PC-9 (cell line): ENCODE measurements at regions not wholly inside any gene's neighbourhood (a gene's known extent, or its start where the extent isn't known, plus 50 kb on each side); places are given as distances from the start of the nearest gene placed in this dataset.

Source experiments
- BruUV-seq: library from RNA; stranded (reverse); fragments of 400-500 nt; replicated peaks from 2 replicates; lab custom pipeline; 2021; lab: Mats Ljungman, UMichigan
- CTCF ChIA-PET: fragments of 300-600 bp; sonication (Branson Sonifier 250); formaldehyde crosslinking; loops from one replicate; lab custom pipeline; 2022; ENCODE audit warnings: antibody characterized with exemption; lab: Charles Lee
- POLR2A ChIA-PET: fragments of 300-600 bp; sonication (Branson Sonifier 250); formaldehyde crosslinking; loops from one replicate; lab custom pipeline; 2022; ENCODE audit warnings: antibody characterized with exemption; ENCODE audit not compliant: unreplicated experiment; lab: Charles Lee
- DNase-seq, 2 experiments: peaks; one replicate each; pipeline versions ENCODE4 v3.0.0 to v3.0.0-alpha.2; 2015 to 2022; ENCODE audit warnings: mixed read lengths in 1 of 2
- H2AFZ ChIP-seq: fragments of 200-600 bp; sonication (generic); 2 replicates; pipeline ENCODE4 v1.8.1; 2017; ENCODE audit warnings: antibody characterized with exemption
- H3F3A ChIP-seq: fragments of 200-600 bp; sonication (generic); 2 replicates; pipeline ENCODE4 v1.8.1; 2017; ENCODE audit warnings: antibody characterized with exemption, mild to moderate bottlenecking, low read depth; ENCODE audit not compliant: insufficient read depth
- H3K27ac ChIP-seq: fragments of 200-600 bp; sonication (generic); 2 replicates; pipeline ENCODE4 v1.6.1; 2016; ENCODE audit warnings: mixed run types
- H3K27me3 ChIP-seq: fragments of 200-600 bp; sonication (generic); 2 replicates; pipeline ENCODE4 v1.6.1; 2016; ENCODE audit warnings: low read depth, mixed run types; ENCODE audit not compliant: insufficient read depth
- H3K36me3 ChIP-seq: fragments of 200-600 bp; sonication (generic); 2 replicates; pipeline ENCODE4 v1.6.1; 2016; ENCODE audit warnings: low read depth, mixed run types
- H3K4me1 ChIP-seq: fragments of 200-600 bp; sonication (generic); replicated peaks from 2 replicates; pipeline ENCODE4 v1.6.1; 2016; ENCODE audit warnings: mixed run types; ENCODE audit not compliant: insufficient read depth
- H3K4me2 ChIP-seq: fragments of 200-600 bp; sonication (generic); 2 replicates; pipeline ENCODE4 v1.6.1; 2017; ENCODE audit warnings: mixed run types
- H3K4me3 ChIP-seq: fragments of 200-600 bp; sonication (generic); 2 replicates; pipeline ENCODE4 v1.6.1; 2016; ENCODE audit warnings: mixed run types
- H3K79me2 ChIP-seq: fragments of 200-600 bp; sonication (generic); 2 replicates; pipeline ENCODE4 v1.6.1; 2017; ENCODE audit warnings: low read depth, mixed run types
- H3K9me2 ChIP-seq: fragments of 200-600 bp; sonication (generic); 2 replicates; pipeline ENCODE4 v1.8.1; 2017; ENCODE audit warnings: mild to moderate bottlenecking; ENCODE audit not compliant: insufficient read depth
- H3K9me3 ChIP-seq: fragments of 200-600 bp; sonication (generic); 2 replicates; pipeline ENCODE4 v1.8.1; 2016; ENCODE audit warnings: low read depth; ENCODE audit not compliant: insufficient read depth
- H4K20me1 ChIP-seq: fragments of 200-600 bp; sonication (generic); 2 replicates; pipeline ENCODE4 v1.8.1; 2017; ENCODE audit not compliant: insufficient read depth
- EZH2 ChIP-seq: fragments of 200-600 bp; sonication (generic); IDR thresholded peaks from 2 replicates; pipeline ENCODE4 v1.8.0; 2017; ENCODE audit warnings: antibody characterized with exemption, low read depth
- intact Hi-C: fragments of 100-400 bp; cut with micrococcal nuclease; formaldehyde crosslinking; loops from one replicate; pipeline ENCODE4 v1.10.0; 2022; ENCODE audit not compliant: unreplicated experiment
- TF ChIP-seq, protein P1 (sequence below): fragments of 200-600 bp; sonication (generic); conservative IDR thresholded peaks from 2 replicates; pipeline ENCODE4 v1.6.1; 2017; ENCODE audit warnings: mixed run types, antibody characterized with exemption, mild to moderate bottlenecking, moderate library complexity

DNA sequence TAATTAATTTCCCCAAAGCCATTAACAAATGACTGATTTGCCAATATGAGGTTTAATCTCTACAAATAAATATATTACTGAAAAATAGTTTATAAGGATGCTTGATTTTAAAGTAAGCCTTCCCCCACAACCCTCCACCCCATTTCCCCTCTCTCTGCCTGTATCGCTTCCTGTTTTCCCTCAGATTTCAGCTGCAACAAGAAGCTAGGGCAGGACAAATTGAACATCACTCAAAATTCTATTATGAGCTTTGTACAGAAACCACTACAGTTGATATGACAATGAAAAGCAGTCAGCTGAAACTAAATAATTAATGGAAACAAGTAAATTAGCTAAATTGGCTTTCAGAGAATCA lies 109.0 kb upstream of the SP4 start:
- TF ChIP-seq, protein P1, sequence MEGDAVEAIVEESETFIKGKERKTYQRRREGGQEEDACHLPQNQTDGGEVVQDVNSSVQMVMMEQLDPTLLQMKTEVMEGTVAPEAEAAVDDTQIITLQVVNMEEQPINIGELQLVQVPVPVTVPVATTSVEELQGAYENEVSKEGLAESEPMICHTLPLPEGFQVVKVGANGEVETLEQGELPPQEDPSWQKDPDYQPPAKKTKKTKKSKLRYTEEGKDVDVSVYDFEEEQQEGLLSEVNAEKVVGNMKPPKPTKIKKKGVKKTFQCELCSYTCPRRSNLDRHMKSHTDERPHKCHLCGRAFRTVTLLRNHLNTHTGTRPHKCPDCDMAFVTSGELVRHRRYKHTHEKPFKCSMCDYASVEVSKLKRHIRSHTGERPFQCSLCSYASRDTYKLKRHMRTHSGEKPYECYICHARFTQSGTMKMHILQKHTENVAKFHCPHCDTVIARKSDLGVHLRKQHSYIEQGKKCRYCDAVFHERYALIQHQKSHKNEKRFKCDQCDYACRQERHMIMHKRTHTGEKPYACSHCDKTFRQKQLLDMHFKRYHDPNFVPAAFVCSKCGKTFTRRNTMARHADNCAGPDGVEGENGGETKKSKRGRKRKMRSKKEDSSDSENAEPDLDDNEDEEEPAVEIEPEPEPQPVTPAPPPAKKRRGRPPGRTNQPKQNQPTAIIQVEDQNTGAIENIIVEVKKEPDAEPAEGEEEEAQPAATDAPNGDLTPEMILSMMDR: no peak
- no peak for TF ChIP-seq EZH2
- DNase-seq: no peak
- Histone ChIP-seq H3K79me2 (no peaks in the 10 kb centered on the region), H3K9me2 (no peaks in the 10 kb centered on the region), H2AFZ (no peak overlapping the region), H3K9me3 (0 out of 2 replicates have a peak, but pooled peaks cover 3% of the 10 kb centered on the region), H3K27ac (no peak overlapping the region), H3K4me2 (no peak overlapping the region), H3K4me1 (no peaks in the 10 kb centered on the region), H3K36me3 (no peaks in the 10 kb centered on the region), H3K4me3 (no peak overlapping the region), H3K27me3 (no peaks in the 10 kb centered on the region), H4K20me1 (no peaks in the 10 kb centered on the region), H3F3A (no peaks in the 10 kb centered on the region)
- intact Hi-C loops: no loop called here
- ChIA-PET CTCF (no interaction called here), POLR2A (no interaction called here)
- BruUV-seq: no TSS peak

DNA sequence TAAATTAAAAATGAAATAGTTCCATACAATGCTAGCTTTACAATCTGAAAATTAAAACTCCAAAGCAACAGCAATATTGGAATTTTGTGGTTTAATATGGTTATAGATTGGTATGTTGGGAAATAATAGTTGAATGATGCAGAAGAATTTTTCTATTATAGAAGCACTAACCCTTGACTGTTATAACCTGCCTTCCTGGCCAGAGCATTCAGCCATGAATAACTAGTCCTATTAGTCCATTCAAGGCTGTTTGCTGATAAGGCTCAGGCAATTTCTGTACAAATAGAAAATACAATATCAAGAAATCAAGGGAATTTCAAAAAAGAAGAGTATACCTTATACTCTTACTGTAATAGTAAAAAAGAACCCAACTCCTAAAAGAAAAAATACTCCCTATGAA lies 101.6 kb upstream of the SP4 start:
- Histone ChIP-seq H3K4me1 (no peaks in the 10 kb centered on the region), H2AFZ (no peak overlapping the region), H3K36me3 (no peaks in the 10 kb centered on the region), H3K4me2 (no peak overlapping the region), H3K27ac (no peak overlapping the region), H3K27me3 (no peaks in the 10 kb centered on the region), H3K4me3 (no peak overlapping the region), H3K9me3 (peaks cover 3% of the 10 kb centered on the region; the same call in 1 of the 2 replicates), H3F3A (no peaks in the 10 kb centered on the region), H3K9me2 (no peaks in the 10 kb centered on the region), H4K20me1 (no peaks in the 10 kb centered on the region), H3K79me2 (no peaks in the 10 kb centered on the region)
- intact Hi-C loops: no loop called here
- TF ChIP-seq EZH2: no peak
- TF ChIP-seq, protein P1: no peak
- POLR2A ChIA-PET: no interaction called here
- no TSS peak for BruUV-seq
- no peak for DNase-seq
- CTCF ChIA-PET: no interaction called here

DNA sequence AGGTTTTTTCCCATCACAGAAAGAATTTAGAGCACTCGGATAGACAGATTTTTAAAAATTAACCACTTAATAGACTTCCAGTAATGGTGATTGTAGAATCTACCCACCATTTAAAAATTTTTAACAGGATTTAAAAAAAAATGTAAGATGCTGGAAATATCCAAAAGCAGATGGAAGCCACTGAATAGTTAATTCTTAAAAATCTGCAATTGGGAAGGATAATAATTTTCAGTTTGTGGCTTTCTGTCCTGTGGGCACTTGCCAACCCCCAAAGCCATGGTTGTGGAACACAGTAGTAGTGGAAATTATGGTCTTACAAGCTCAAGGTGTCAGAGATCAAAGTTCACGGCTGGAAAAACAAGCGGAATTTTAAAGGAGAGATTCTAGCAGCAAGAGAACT lies 101.0 kb upstream of the SP4 start:
- peaks cover 3% of the 10 kb centered on the region; the same call in 1 of the 2 replicates for H3K9me3 ChIP-seq
- no peak overlapping the region for H3K4me3 ChIP-seq
- DNase-seq: no peak
- H2AFZ ChIP-seq: no peak overlapping the region
- no peaks in the 10 kb centered on the region for H3K79me2 ChIP-seq
- no peaks in the 10 kb centered on the region for H4K20me1 ChIP-seq
- ChIA-PET CTCF (no interaction called here), POLR2A (no interaction called here)
- H3K9me2 ChIP-seq: no peaks in the 10 kb centered on the region
- H3K4me1 ChIP-seq: no peaks in the 10 kb centered on the region
- no peak for TF ChIP-seq EZH2
- TF ChIP-seq, protein P1: no peak
- no peaks in the 10 kb centered on the region for H3K27me3 ChIP-seq
- BruUV-seq: no TSS peak
- intact Hi-C loops: no loop called here
- no peak overlapping the region for H3K27ac ChIP-seq
- no peak overlapping the region for H3K4me2 ChIP-seq
- no peaks in the 10 kb centered on the region for H3K36me3 ChIP-seq
- no peaks in the 10 kb centered on the region; the same call in 1 of the 2 replicates for H3F3A ChIP-seq
